ENCODE measurements at regions not wholly inside any gene's neighbourhood (a gene's known extent, or its start where the extent isn't known, plus 50 kb on each side); places are given as distances from the start of the nearest gene placed in this dataset.
"Not testable (repeated sequence)": the region's sequence is repeated elsewhere in the genome, so short reads cannot be mapped to it uniquely, and the experiment has no call there.

- Mint-ChIP-seq H3K4me3 (no peak overlapping the region), H3K27ac (no peak overlapping the region), H3K4me1 (no peaks in the 10 kb centered on the region), H3K27me3 (no peaks in the 10 kb centered on the region), H3K9me3 (peaks cover 1 to 3% of the 10 kb centered on the region in 2 donors)
- DNase-seq: no peak
- peak; percentile 48 for ATAC-seq
Measured at GRCh38 chr1:166738873-166739272, 100.4 kb upstream of the POGK start.

DNA sequence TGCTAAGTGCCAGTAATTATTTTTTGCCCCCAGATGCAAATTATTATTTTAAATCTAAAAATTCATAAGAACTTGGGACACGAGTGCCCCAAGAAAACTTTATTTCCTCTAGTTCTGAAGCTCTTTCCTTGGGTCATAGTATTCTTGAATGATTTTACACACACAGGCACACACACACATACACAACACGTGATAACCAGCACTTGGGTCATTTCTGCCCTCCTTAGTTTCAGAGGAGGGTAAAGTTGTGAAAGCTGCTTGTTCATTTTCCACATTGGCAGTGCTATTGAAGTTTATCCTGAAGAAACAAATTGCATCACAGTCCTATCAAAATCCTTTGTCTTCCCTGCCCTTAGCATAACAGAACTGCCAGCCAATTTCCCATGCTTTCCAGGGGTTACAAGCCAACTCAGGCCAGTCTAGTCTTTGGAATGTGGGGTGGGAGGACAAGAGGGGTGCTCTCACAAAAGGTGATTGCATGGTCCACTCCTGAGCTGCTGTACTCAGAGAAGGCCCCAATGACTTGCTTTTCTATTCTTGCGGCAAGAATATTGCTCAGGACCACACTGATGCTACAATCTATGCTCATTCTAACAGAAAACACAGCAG lies 98.5 kb upstream of the POGK start:
- H3K27me3 Mint-ChIP-seq: no peaks in the 10 kb centered on the region
- H3K9me3 Mint-ChIP-seq: peaks cover 12 to 20% of the 10 kb centered on the region in 2 donors
- ATAC-seq: peak; percentile 65
- DNase-seq: no peak
- H3K4me3 Mint-ChIP-seq: no peak overlapping the region
- no peaks in the 10 kb centered on the region for H3K4me1 Mint-ChIP-seq
- H3K27ac Mint-ChIP-seq: peak overlapping the region in 1 of 2 donors; percentile 76

- no peak for DNase-seq
- Mint-ChIP-seq H3K4me1 (no peaks in the 10 kb centered on the region), H3K4me3 (no peak overlapping the region), H3K9me3 (no peaks in the 10 kb centered on the region), H3K27ac (no peak overlapping the region), H3K27me3 (no peaks in the 10 kb centered on the region)
- ATAC-seq: no peak
Measured at GRCh38 chr1:166763318-166763717, 76.0 kb upstream of the POGK start.

DNA sequence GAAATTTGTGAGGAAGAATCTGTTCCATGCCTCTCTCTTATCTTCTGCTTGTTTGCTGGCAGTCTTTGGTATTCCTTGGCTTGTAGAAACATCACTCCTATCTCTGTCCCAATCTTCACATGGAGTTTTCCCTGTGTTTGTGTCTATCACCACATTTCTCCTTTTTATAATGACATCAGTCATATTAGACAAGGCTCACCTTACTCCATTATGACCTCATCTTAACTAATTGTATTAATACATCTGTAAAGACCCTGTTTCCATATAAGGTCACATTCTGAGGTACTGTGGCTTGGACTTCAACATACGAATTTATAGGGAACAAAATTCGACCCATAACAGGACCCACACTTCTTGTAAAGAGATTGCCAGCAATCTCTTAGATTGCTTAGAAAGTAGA lies 72.3 kb upstream of the POGK start:
- DNase-seq (no peak), ATAC-seq (no peak)
- no peak overlapping the region for H3K4me3 Mint-ChIP-seq
- H3K27me3 Mint-ChIP-seq: peaks cover 7% of the 10 kb centered on the region
- no peak overlapping the region for H3K27ac Mint-ChIP-seq
- peaks cover 8 to 17% of the 10 kb centered on the region in 2 donors for H3K9me3 Mint-ChIP-seq
- no peaks in the 10 kb centered on the region for H3K4me1 Mint-ChIP-seq

- H3K27me3 Mint-ChIP-seq: peaks cover 40% of the 10 kb centered on the region
- not testable (repeated sequence) for H3K9me3 Mint-ChIP-seq, DNase-seq, H3K4me3 Mint-ChIP-seq, H3K27ac Mint-ChIP-seq, H3K4me1 Mint-ChIP-seq, ATAC-seq
Measured at GRCh38 chr1:166784646-166785045, 54.6 kb upstream of the POGK start.

DNA sequence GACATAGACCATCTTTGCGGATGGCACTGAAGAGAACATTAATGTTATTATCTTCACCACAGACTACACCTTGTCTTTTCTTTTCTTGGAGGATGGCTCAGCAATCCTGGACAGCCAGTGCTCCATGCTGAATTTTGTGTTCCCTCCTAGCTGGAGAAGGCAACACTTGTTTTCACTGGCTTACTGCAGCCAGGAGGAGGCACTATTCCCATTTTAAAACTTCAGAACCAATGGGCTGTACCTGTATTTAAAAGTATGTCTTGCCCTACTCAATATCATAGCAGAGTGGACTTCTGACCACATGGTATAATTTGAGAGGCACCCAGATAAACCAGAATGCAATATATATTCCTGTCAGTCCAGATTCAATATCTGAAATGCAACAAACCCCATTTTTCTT lies 53.3 kb upstream of the POGK start:
- ATAC-seq (no peak), DNase-seq (no peak)
- H3K4me1 Mint-ChIP-seq: no peaks in the 10 kb centered on the region
- H3K27me3 Mint-ChIP-seq: peaks cover 40% of the 10 kb centered on the region
- H3K9me3 Mint-ChIP-seq: no peaks in the 10 kb centered on the region
- no peak overlapping the region for H3K27ac Mint-ChIP-seq
- no peak overlapping the region for H3K4me3 Mint-ChIP-seq

GRCh38 chr1:166789286-166789685 lies 50.0 kb upstream of the POGK start:
- H3K9me3 Mint-ChIP-seq: no peaks in the 10 kb centered on the region
- H3K27ac Mint-ChIP-seq: no peak overlapping the region
- DNase-seq (no peak), ATAC-seq (no peak)
- H3K4me3 Mint-ChIP-seq: no peak overlapping the region
- peaks cover 22% of the 10 kb centered on the region for H3K27me3 Mint-ChIP-seq
- H3K4me1 Mint-ChIP-seq: no peaks in the 10 kb centered on the region

Data from stimulated activated naive CD8-positive, alpha-beta T cell treated with anti-CD3 and anti-CD28 coated beads, Interleukin-15, amount 100 ng/mL, for 72 hours (primary cell).